ENCODE measurements at regions not wholly inside any gene's neighbourhood (a gene's known extent, or its start where the extent isn't known, plus 50 kb on each side); places are given as distances from the start of the nearest gene placed in this dataset.

GRCh38 chr19:31880283-31880682 is 465.1 kb upstream of the ZNF507 start:
- Histone ChIP-seq H3K79me1 (ENCODE audit: low read depth in 1 of 2, low read length in 2 of 2) (no peaks in the 10 kb centered on the region), H3K4me3 (ENCODE audit: insufficient read depth, low read depth, low read length) (no peak overlapping the region), H2BK120ac (ENCODE audit: low read depth, low read length) (no peak overlapping the region), H3K27me3 (ENCODE audit: control insufficient read depth, insufficient read depth, low read length) (no peaks in the 10 kb centered on the region), H3K9ac (ENCODE audit: low read depth, low read length) (no peak overlapping the region), H4K8ac (ENCODE audit: low read depth in 2 of 2, low read length in 2 of 2) (no peak overlapping the region), H3K18ac (ENCODE audit: low read depth, low read length) (no peak overlapping the region), H4K20me1 (ENCODE audit: insufficient read depth, low read length) (no peaks in the 10 kb centered on the region), H4K91ac (ENCODE audit: insufficient read depth, low read depth, low read length) (no peak overlapping the region), H3K27ac (ENCODE audit: insufficient read depth, low read length) (no peak overlapping the region), H3K23ac (ENCODE audit: low read depth, low read length) (no peak overlapping the region), H3K4me2 (ENCODE audit: low read depth, low read length) (no peak overlapping the region), H3K14ac (replicated peaks; ENCODE audit: low read depth, low read length) (no peak overlapping the region), H3K36me3 (ENCODE audit: control insufficient read depth, insufficient read depth, low read length) (no peaks in the 10 kb centered on the region), H2AK9ac (replicated peaks; ENCODE audit: low read depth, low read length, poor library complexity) (no peak overlapping the region), H4K5ac (ENCODE audit: low read depth, low read length) (no peak overlapping the region), H2BK15ac (ENCODE audit: low read depth, low read length) (no peak overlapping the region), H3K9me1 (ENCODE audit: insufficient read depth, low read length) (no peaks in the 10 kb centered on the region), H3K9me3 (ENCODE audit: control insufficient read depth, insufficient read depth, low read length) (peaks cover 30% of the 10 kb centered on the region), H2AK5ac (ENCODE audit: low read depth, low read length) (no peak overlapping the region), H2BK20ac (ENCODE audit: low read depth, low read length) (no peak overlapping the region), H3K4ac (ENCODE audit: low read depth, low read length) (no peak overlapping the region), H3K4me1 (ENCODE audit: control insufficient read depth, insufficient read depth, low read length) (no peaks in the 10 kb centered on the region), H2BK5ac (ENCODE audit: low read depth, low read length, poor library complexity, severe bottlenecking) (no peak overlapping the region), H3K56ac (ENCODE audit: extremely low read depth, insufficient read depth, low read length) (no peak overlapping the region), H2AFZ (replicated peaks; ENCODE audit: low read length, poor library complexity) (no peak overlapping the region)
- in situ Hi-C loops (cut with MboI; ENCODE audit: low sequenced_read_pairs): no loop called here
- BruUV-seq (replicated peaks): no TSS peak
- DNase-seq (no peak), ATAC-seq (ENCODE audit: low read depth) (no peak)
- dilution Hi-C loops (cut with HindIII; ENCODE audit: low sequenced_read_pairs, unreplicated experiment): no loop called here
- intact Hi-C loops (cut with micrococcal nuclease): no loop called here
- ChIA-PET CTCF (no interaction called here), POLR2A (ENCODE audit: unreplicated experiment) (no interaction called here)
- WGBS, 2 experiments (ENCODE audit: extremely low coverage in 2 of 2, insufficient read length in 1 of 2): no CpG with 5 or more reads among the region's 2 CpGs
- TF ChIP-seq RCOR1 (IDR thresholded peaks at IDR 0.05; ENCODE audit: insufficient replicate concordance, low read length) (no peak), USF2 (IDR thresholded peaks at IDR 0.05; ENCODE audit: low read depth, low read length) (no peak), MXI1 (IDR thresholded peaks at IDR 0.05; ENCODE audit: borderline replicate concordance, low read depth, low read length) (no peak), RFX5 (IDR thresholded peaks at IDR 0.05; ENCODE audit: low read depth, low read length) (no peak), ELK1 (IDR thresholded peaks at IDR 0.05; ENCODE audit: borderline replicate concordance, low read depth, low read length) (no peak), NFE2L2 (IDR thresholded peaks at IDR 0.05; ENCODE audit: low read depth, low read length) (no peak), SMC3 (IDR thresholded peaks at IDR 0.05; ENCODE audit: low read depth, low read length) (no peak), POLR2A (IDR thresholded peaks at IDR 0.05; ENCODE audit: low read depth, low read length) (no peak), CEBPB (IDR thresholded peaks at IDR 0.05; ENCODE audit: low read depth, low read length) (no peak), MAZ (IDR thresholded peaks at IDR 0.05; ENCODE audit: borderline replicate concordance, low read depth, low read length) (no peak), CHD1 (IDR thresholded peaks at IDR 0.05; ENCODE audit: low read depth, low read length) (no peak), FOS (IDR thresholded peaks at IDR 0.05; ENCODE audit: low read depth, low read length) (no peak), MAFK (IDR thresholded peaks at IDR 0.05; ENCODE audit: low read depth, low read length) (no peak), RAD21 (IDR thresholded peaks at IDR 0.05; ENCODE audit: low read length) (no peak)

Measured in IMR-90 (cell line).